ENCODE measurements at regions not wholly inside any gene's neighbourhood (a gene's known extent, or its start where the extent isn't known, plus 50 kb on each side); places are given as distances from the start of the nearest gene placed in this dataset.

GRCh38 chr4:159428975-159429692 lies 326.3 kb downstream of the RAPGEF2 start:
- 15 to 17% methylated on average over 6 of the region's 6 CpGs for WGBS, 2 donors
- H3K4me3 ChIP-seq: peak overlapping the region in 2 of 10 donors; percentile 13 to 24
- H3K36me3 ChIP-seq: no peaks in the 10 kb centered on the region
- H3K4me1 ChIP-seq: peaks cover 4 to 24% (median 13%) of the 10 kb centered on the region in 9 donors
- intact Hi-C loops (cut with DNase I): loop anchor here in 2 of 10 donors (5.0 to 10.0 kb wide), 2 partner anchors 62 to 64 kb away; no protein-coding TSS in a partner anchor
- ATAC-seq (peak; percentile 29 to 87 (median 77)), DNase-seq (no peak)
- no peaks in the 10 kb centered on the region for H3K27me3 ChIP-seq
- peak overlapping the region in 4 of 10 donors; percentile 17 to 59 (median 44) for H3K27ac ChIP-seq
- TF ChIP-seq, protein P1, sequence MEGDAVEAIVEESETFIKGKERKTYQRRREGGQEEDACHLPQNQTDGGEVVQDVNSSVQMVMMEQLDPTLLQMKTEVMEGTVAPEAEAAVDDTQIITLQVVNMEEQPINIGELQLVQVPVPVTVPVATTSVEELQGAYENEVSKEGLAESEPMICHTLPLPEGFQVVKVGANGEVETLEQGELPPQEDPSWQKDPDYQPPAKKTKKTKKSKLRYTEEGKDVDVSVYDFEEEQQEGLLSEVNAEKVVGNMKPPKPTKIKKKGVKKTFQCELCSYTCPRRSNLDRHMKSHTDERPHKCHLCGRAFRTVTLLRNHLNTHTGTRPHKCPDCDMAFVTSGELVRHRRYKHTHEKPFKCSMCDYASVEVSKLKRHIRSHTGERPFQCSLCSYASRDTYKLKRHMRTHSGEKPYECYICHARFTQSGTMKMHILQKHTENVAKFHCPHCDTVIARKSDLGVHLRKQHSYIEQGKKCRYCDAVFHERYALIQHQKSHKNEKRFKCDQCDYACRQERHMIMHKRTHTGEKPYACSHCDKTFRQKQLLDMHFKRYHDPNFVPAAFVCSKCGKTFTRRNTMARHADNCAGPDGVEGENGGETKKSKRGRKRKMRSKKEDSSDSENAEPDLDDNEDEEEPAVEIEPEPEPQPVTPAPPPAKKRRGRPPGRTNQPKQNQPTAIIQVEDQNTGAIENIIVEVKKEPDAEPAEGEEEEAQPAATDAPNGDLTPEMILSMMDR (IDR thresholded peaks at IDR 0.05): no peak
- H3K9me3 ChIP-seq: no peaks in the 10 kb centered on the region

GRCh38 chr4:159429693-159430035 lies 326.8 kb downstream of the RAPGEF2 start:
- Histone ChIP-seq H3K36me3 (no peaks in the 10 kb centered on the region), H3K4me3 (no peak overlapping the region), H3K9me3 (no peaks in the 10 kb centered on the region), H3K4me1 (peaks cover 4 to 24% (median 13%) of the 10 kb centered on the region in 9 donors), H3K27me3 (no peaks in the 10 kb centered on the region), H3K27ac (peak overlapping the region in 1 of 10 donors; percentile 59)
- no peak for DNase-seq
- intact Hi-C loops (cut with DNase I): loop anchor here in 3 of 10 donors (5.0 to 10.0 kb wide), 4 partner anchors 62 to 565 kb away; no protein-coding TSS in a partner anchor
- TF ChIP-seq, protein P1 (IDR thresholded peaks at IDR 0.05): no peak
- 53 to 54% methylated on average over 3 of the region's 3 CpGs for WGBS, 2 donors
- no peak for ATAC-seq

- H3K4me1 ChIP-seq: peaks cover 4 to 29% (median 14%) of the 10 kb centered on the region in 9 donors
- H3K27ac ChIP-seq: no peak overlapping the region
- ATAC-seq (no peak), DNase-seq (no peak)
- intact Hi-C loops (cut with DNase I): loop anchor here in 1 of 10 donors (10.0 kb wide), 3 partner anchors 66 to 566 kb away; no protein-coding TSS in a partner anchor
- TF ChIP-seq, protein P1 (IDR thresholded peaks at IDR 0.05): no peak
- no peaks in the 10 kb centered on the region for H3K36me3 ChIP-seq
- H3K9me3 ChIP-seq: no peaks in the 10 kb centered on the region
- no peak overlapping the region for H3K4me3 ChIP-seq
- H3K27me3 ChIP-seq: no peaks in the 10 kb centered on the region
- WGBS, 2 donors: 92 to 95% methylated on average over 5 of the region's 5 CpGs
Measured at GRCh38 chr4:159430896-159431295, 328.0 kb downstream of the RAPGEF2 start.

- whole genome bisulfite sequencing, 2 donors: 47 to 65% methylated on average over 3 of the region's 3 CpGs
- Histone ChIP-seq H3K27ac (no peak overlapping the region), H3K27me3 (no peaks in the 10 kb centered on the region), H3K4me1 (peaks cover 4 to 32% (median 14%) of the 10 kb centered on the region in 9 donors), H3K36me3 (no peaks in the 10 kb centered on the region), H3K9me3 (no peaks in the 10 kb centered on the region), H3K4me3 (no peak overlapping the region)
- ATAC-seq: no peak
- DNase-seq: no peak
- TF ChIP-seq, protein P1 (IDR thresholded peaks at IDR 0.05): no peak
- intact Hi-C loops (cut with DNase I): loop anchor here in 1 of 10 donors (10.0 kb wide), 3 partner anchors 68 to 568 kb away; no protein-coding TSS in a partner anchor
Measured at GRCh38 chr4:159432436-159432835, 329.6 kb downstream of the RAPGEF2 start.
